GM19438 (cell line): ENCODE measurements at regions not wholly inside any gene's neighbourhood (a gene's known extent, or its start where the extent isn't known, plus 50 kb on each side); places are given as distances from the start of the nearest gene placed in this dataset.

ENCODE experiments used
- ATAC-seq: cut with Tn5 transposase; IDR thresholded peaks from one replicate; pipeline ENCODE4 v1.9.1; 2021; ENCODE audit warnings: low read depth; ENCODE audit not compliant: unreplicated experiment

- ATAC-seq = no peak
Measured at GRCh38 chr10:71064413-71065118, 147.8 kb upstream of the UNC5B start.

GRCh38 chr10:71065659-71066058 is 146.7 kb upstream of the UNC5B start:
- no peak for ATAC-seq

DNA sequence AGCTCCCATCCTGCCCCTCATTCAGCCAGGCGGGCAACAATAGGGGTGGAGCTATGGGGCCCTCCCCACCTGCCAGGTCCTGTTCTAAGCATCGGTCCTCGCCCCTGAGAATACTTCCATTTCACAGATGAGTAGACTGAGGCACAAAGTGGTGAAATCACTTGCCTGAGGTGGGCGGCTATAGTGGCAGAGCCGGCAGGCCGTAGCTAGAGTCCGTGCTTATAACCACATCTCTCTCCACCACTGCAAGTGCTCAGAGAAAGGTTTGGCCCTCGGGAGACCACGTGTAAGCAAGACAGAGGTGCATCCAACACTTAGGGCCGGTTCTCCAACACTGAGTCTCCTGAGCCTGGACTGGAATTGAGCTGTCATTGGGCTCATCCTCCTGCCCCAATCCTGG is 145.8 kb upstream of the UNC5B start:
- ATAC-seq = no peak

GRCh38 chr10:71067098-71067740 is 145.2 kb upstream of the UNC5B start:
- no peak for ATAC-seq

DNA sequence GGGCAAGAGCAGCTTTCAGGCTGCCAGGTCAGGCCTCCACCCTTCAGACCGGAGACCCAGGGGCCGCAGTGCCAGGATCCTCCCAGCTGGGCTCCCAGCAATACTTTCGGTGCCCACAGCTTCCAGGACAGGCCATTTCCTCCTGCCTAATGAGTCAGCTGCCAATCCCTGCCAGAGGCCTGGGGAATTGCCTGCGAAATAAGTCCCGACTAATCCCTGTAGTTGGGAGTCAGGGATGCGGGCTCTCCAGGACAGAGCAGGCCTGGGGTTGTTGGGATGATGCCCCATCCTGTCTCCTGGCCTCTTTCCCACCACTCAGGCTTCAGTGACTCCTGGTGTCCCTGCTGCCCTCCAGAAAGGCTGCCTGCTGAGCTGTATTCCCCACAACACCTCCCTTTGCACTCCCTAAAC is 143.5 kb upstream of the UNC5B start:
- no peak for ATAC-seq

GRCh38 chr10:71069909-71070666 is 142.3 kb upstream of the UNC5B start:
- no peak for ATAC-seq

DNA sequence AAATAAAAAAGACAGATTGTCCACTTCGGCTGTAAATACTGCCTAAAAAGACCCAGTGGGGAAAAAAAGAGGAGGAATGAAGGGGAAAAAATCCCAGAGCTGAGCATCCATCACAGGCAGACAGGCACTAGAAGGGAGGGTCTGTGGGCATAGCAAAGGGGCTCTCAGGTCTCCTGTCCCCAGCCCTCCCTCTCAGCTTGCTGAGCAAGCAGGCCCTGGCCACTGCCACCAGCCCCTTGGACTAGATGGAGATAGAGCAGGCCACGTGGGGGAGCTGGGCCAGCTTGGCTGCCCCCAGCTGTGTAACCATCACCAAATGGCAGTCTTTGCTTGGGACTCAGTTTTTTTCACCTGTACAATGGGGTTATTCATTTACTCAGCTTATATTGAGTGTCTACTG is 141.6 kb upstream of the UNC5B start:
- ATAC-seq = no peak

DNA sequence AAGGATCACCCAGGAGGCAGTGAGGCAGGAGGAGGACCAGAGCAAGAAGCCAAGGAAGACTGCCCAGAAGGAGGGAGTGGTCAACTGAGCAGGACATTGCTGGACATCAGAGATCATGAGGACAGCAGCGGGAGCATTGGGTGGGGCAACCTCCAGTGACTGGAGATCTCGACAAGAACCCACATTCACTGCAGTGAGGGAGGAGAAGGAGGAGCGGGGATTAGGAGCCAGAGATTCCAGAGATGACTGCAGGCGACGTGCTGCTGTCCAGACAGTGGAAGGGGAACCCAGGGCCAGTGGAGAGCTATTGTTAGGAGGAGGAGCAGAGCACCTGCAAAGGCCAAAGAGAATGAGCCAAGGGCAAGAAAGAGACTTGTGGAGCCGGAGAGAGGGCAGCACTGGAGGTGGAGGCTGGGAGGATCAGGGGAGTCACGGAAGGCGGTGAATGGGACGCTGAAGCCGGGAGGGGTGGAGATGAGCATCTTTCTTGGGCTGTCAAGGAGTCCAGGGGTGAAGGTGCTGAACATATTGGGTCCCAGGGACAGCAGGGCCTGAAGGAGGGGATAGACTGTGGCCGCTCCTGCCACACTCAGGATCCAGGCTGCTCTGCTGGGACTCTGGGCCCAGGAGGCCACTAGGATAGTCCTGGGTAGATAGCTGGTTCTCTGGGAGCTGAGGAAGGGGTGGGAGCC is 140.1 kb upstream of the UNC5B start:
- ATAC-seq = no peak

GRCh38 chr10:71072823-71073210 is 139.6 kb upstream of the UNC5B start:
- no peak for ATAC-seq

DNA sequence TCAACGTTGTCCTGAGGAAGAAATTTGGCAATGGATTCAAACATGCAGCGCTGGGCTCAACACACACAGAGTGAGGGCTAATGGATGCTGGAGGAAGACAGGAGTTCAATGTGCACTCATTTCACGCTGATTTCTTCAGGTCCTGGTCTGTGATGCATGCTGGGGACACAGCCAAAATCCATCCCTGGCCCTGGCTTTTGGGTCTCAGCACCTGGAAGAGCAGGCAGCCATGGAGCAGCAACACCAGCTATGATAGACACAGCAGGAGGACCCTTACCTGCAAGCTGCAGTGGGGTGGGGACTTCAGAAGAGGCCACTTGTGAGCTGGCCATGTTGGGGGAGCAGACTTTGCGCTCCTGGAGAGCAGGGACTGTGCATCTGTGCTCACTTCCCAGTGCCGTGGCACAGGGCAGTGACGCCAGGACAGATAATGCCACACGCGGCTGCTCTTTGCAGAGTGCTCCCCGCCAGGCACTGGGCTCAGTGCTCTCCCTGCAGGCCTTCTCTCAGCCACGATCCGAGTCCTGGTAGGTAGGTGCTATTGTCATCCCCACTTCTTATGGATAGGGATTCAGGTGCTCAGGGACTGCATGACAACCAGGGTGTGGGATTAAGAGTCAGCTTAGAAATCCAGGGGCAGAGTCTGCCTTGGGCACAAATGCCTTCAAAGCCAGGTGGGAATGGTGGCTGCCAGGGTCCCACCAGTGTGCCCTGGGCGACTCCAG is 138.8 kb upstream of the UNC5B start:
- no peak for ATAC-seq

DNA sequence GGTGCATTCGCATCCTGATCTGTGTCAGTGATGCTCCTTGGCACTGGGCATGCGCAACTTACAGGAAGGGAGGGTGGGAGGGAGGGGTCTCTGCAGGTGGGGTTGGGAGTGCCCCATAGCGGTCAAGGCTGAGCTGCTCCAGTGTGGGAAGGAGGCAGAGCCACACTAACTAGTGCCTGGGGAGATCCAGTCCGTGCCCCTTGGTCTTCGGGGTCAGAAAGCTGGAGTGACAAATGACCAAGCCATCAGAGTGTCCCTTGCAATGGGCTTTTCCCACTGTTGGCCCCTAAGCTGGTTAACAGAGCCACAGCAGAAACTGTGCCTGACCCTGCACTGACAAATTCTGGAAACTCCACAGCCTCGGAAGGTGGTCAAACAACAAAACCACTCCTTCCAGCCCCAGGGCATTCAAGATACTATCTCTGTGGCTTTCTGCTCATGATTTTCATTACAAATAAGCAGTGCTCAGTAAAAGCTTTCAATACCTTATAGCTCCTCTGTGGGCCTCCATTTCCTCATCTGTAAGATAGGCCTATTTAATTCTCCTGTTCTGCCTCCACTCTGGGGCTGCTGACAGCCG is 138.1 kb upstream of the UNC5B start:
- ATAC-seq = no peak

DNA sequence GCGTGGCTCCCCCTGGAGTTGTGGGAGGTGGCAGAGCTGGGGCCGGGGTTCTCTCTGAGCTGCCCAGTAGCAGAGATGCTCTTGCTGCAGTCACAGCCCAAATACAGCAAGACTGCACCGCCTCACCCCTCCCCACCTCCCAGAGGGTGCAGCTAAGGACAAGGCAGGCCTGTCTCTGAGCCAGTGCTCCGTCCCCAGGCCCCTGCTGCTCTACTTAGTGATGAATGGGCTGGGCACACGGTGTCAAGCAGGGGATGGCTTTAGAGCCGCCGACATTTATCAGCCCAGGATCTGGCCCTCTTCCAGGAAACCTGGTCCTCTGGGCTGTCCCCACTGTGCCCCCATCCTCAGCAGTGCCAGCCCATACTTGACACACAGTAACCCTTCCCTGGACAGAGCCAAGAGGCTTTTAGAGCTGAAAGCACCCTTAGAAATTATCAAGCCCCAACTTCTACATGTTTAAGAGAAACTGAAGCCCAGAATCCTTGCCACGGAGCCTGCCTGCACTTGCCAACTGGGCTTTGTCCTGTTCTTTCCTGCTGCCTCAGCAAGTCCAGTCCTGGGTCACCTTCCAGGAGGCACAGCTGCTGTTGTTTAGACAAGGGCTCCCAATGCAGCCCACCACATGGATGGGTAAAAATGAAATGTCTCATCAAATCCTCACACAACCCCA is 137.1 kb upstream of the UNC5B start:
- no peak for ATAC-seq

DNA sequence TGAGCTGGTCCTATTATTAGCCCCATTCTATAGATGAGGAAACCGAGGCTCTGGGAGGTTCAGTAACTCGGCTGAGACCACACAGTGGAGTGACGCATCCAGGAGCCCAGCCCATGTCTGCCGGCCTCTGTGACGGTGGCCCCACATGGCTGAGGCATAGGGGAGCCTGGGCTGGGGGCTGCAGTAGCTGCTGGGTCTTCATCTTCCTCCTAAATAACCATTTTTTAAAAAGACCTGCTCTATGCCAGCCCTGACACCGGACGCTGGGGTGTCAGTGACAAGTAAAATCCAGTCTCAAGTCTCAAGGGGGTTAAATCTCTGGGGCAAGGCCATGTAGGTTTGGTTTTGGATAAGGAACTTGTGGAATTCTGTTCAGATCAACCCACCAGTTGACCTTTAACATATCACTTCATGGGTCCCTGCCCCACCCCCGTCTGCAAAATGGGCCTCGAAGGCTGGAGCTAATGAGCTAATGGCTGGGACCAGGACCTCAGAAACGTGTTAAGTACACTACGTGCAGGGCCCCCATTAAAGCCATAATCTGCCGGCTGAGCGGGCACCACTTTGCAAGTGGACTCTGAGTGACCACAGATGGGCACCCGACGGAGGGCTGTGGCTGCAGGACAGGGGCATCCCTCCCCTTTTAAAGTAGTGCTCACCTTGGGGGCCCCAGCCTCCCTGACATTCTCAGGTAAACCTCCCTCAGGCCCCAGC is 136.5 kb upstream of the UNC5B start:
- no peak for ATAC-seq

DNA sequence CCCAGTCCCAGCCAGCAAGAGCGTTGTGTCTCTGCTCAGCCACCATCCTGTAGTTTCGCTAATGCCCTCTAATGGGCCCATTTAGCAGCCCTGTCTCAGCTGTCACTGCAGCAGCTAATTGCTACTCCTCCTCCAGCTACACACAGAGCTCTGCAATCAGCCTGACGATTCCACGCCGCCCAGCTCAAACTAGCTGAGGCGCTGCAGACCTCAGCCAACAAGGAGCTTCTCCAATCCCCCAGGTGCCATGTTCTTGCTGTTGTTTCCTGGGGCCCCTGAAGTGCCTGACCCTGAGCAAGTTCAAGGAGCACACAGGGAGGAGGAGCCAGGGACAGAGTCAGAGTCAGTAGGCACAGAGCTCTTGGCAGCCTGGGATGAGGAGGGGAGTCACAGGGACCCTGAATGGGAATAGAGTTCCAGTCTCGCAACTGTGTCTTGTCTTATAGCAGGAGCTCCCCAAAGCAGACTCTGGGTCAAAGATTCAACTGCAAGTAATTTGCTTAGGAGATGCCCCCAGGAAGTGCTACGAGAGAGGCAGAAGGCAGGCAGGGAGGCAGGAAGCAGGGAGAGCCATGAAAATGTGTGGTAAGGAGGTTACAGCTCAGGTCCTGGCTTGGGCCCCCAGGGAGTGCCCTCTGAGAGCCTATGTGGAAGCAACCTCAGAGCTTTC is 135.8 kb upstream of the UNC5B start:
- no peak for ATAC-seq

- ATAC-seq = no peak
Measured at GRCh38 chr10:71077143-71077581, 135.2 kb upstream of the UNC5B start.

DNA sequence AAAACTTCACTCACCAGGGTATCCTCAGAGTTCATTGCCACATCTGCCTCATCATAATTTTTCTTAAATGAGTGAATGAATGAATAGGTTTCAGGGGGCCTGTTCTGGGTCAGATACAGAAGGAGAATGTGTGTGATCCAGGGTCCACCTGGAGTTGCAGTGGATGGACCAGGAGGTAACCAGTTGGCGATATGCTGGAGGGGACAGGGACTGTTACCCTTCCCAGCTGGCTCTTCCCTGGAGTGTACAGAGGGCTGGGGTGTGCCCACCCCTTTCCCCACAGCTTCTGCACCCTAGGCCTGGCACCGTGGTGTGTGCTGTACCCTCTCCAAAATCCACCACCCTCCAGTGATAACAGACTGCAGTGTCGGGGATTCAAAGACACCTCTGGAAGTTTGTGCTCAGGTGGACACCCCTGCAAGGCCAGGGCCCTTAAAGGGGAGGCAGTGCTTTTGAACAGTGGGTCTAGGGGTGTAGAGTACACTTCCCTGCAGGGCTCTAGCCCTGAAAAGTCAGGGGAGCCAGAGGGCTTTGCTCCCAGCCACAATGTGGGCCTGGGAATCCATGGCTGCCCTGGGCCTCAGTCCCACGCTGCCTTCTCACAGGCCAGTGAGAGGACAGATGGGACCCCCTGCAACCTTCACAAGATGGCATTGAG is 134.4 kb upstream of the UNC5B start:
- ATAC-seq = no peak

- ATAC-seq = no peak
Measured at GRCh38 chr10:71078454-71079145, 133.8 kb upstream of the UNC5B start.
